Body of pancreas (tissue), 4 donors: ENCODE measurements at regions not wholly inside any gene's neighbourhood (a gene's known extent, or its start where the extent isn't known, plus 50 kb on each side); places are given as distances from the start of the nearest gene placed in this dataset.

Experiments
- CTCF ChIP-seq, 7 experiments: fragments of 450-650 bp in 4 of 7; fragments of 200-600 bp in 3 of 7; sonication (generic) in 3 of 7; IDR thresholded peaks; one replicate each; pipeline ENCODE4 v1.5.1; 2016 to 2019; ENCODE audit warnings: antibody characterized with exemption in 7 of 7
- POLR2A ChIP-seq, 3 donors: fragments of 450-650 bp; IDR thresholded peaks; one replicate each; pipeline ENCODE4 v1.6.1; 2016; ENCODE audit warnings: antibody characterized with exemption in 3 of 3, mild to moderate bottlenecking in 2 of 3

GRCh38 chr4:64712590-64712989 lies 303.3 kb upstream of the TECRL start:
- TF ChIP-seq CTCF (IDR thresholded peaks at IDR 0.05) = no peak
- TF ChIP-seq POLR2A (IDR thresholded peaks at IDR 0.05) = no peak
